ENCODE measurements at regions not wholly inside any gene's neighbourhood (a gene's known extent, or its start where the extent isn't known, plus 50 kb on each side); places are given as distances from the start of the nearest gene placed in this dataset.

DNA sequence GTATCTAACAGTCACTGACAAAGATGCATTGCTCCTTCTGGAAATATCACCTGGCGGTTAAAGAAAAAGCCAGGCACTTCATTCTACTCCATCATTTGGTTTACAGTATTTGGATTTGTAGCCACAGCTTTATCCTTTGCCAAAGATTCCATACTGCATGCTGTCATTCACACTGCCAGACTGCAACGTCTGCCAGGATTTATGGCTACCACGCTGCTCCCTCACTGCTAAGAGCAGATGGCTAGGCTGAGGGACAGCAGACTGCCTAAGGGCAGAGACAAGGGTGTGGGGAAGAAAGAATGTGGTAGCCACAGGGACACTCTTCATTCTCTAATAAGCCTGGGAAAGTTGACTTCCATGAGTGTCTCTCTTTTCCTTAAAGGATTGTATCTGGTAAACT lies 1047.0 kb downstream of the TUSC7 start:
- DNase-seq = no peak

DNA sequence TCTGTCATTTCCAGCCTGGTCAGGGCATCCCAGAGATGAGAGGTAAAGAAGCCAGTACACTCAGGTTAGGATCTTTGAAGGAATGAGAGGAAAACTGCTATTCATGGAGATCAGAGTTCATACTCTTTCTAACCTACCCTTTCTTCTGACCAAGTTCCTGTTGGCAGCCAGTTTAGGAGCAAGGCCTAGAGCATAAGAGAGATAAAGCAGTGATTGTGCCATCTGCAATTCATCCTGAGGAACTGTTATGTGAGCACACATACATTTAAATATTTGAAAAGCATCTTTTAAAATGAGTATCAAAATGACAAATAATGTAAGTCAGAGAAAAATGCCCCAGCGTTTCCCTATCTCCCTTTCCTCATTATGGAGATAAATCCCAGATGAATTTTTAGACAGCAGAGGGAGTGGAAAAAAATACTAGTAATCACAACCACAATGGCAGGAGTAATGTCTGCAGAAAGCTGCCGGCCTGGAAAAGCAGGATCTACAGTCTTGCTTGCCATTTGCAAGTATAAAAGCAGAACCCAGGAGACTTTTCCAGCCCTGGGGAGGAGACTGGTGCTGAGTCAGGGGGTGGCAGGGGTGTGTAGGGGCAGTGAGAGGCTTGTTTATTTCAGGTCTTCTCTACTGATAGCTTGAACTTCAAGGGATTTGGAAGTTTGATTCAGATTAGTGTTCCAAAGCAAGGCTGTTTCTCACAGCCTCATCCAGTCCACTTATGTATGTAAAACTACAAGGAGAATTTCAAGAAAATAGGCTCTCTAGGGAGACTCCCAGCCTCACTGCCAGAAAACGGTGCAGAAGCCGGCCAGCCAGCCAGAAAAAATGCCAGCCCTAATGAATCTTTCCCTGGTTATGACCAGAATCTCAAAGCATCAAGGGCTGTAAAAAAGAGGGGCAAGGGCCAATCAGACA lies 1052.4 kb downstream of the TUSC7 start:
- no peak for DNase-seq

DNA sequence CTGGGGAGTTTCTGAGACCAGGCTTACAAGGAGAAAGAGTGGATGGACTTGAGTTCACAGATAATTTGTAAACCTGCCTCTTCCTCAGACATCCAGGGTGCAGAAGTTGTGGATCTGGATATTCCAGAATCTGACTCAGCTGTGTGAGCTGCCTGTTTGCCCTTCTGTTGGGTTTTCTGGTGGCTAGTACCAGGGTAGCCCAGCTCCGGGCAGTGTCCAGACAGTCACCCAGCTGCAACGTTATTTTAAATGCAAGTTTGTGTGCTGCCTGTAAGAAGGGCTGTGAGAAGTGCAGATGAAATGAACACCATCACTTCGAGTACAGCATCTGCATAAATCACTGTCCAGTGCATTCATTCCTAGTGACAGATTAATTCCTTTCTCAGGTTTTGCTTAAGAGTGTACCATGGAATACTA lies 1053.0 kb downstream of the TUSC7 start:
- DNase-seq = no peak

DNA sequence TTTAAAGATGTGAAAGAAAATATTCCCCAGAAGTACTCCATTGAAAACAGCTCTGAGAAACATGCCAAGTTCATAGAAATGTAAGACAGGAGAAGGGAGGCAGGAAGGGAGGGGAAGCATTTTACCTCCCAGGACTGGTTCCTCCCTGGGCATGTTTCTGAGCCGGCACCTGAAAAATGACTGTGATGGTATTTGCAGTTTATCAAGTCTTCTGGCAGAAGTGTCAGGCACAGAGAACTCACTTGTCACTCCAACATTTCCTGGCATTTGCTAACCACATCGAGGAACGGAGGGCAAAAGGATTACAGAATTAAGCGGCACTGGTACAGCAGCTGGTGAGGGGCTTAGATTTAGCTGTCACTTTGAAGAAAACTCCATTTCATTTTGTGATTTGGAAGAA lies 1054.0 kb downstream of the TUSC7 start:
- DNase-seq = no peak

DNA sequence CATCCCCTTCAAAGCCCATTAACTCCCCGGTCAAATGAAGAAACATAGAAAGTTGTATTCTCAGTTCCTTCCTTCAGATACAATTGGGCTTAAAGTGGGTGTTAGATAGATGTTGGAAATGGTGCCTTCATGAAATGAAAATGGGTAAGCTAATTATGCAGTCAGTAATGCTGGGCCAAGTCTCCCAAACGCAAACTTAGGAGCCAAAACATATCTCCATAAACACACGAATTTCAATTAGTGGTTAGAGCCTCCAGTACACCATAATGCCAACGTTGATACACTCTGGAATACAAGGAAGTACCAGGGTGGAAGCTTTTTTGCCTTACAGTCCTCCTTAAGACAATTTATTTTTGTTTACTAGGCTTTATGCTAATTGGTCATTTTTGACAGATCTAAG lies 1059.0 kb downstream of the TUSC7 start:
- no peak for DNase-seq

DNA sequence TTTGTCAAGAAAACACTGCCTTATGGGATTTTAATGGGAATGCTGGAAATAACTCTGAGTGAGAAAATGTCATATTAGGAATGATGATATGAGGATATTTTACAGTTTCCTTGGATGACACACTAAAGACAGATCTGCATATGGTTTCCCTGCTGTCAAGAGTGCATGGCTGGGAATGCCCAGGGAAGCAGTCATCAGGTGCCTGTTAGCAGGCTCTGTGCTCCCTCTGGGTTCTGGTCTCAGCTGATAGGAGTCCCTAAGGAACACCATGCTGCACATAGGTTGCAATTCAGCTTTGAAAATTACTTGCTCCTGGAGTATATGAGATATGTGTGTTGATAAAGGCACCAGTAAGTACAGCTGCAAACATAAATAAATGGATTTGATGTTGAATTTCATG lies 1064.6 kb downstream of the TUSC7 start:
- DNase-seq = no peak

DNA sequence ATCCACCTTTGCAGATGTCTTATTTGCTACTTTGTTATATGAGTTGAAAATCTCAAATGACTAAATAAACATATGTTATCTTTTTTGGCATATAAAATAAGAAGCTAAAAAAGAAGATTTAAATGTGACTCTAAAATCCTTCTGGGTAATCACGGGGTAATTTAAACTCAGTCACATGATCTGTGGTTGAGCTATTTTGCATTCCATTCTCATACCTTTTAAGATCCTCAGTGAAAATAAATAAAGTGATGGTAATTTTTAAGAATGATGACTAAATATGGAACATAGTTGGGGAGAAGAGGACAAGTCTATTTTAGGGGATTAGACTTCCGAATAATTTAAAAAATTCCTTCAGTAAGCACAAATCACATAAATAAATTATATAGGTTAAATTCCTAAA lies 1076.8 kb downstream of the TUSC7 start:
- DNase-seq = no peak

DNA sequence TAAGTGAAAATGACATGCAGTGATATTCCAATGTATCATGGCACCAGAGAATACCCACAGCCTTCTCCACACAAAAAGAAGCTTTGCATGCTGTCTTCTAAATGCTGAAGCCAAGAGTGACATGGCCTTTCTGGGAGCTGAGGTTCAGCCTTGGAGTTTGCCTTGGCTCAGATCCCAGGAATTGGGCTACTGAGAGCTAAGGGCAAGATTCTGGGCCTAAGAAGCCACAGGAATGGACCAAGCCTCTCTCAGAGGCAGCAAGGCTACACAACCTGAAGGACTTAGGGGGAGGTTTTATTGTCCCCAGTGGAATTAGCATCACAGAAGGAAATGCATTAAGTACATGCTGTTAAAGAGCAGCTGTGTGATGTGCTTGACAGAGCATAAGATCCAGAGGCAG lies 1078.5 kb downstream of the TUSC7 start:
- peak; percentile 11 for DNase-seq

DNA sequence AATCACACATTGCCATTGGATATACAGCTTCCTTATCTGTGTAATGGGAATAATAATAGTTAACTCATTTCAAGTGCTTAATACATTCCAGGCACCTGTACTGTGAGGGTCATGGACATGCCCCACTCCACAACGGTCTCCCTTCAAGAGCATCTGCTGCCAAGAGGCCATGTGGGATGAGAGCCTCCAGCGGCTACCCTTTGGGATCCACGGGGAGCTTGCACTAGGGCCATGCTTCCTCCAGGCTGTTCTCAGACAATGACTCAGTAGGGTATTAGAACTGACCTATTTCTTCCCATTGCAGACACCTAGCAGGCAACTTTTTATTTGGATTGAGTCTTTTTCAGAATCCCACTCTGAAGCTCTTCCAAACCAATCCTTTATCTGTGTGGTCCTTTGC lies 1078.9 kb downstream of the TUSC7 start:
- DNase-seq = no peak

DNA sequence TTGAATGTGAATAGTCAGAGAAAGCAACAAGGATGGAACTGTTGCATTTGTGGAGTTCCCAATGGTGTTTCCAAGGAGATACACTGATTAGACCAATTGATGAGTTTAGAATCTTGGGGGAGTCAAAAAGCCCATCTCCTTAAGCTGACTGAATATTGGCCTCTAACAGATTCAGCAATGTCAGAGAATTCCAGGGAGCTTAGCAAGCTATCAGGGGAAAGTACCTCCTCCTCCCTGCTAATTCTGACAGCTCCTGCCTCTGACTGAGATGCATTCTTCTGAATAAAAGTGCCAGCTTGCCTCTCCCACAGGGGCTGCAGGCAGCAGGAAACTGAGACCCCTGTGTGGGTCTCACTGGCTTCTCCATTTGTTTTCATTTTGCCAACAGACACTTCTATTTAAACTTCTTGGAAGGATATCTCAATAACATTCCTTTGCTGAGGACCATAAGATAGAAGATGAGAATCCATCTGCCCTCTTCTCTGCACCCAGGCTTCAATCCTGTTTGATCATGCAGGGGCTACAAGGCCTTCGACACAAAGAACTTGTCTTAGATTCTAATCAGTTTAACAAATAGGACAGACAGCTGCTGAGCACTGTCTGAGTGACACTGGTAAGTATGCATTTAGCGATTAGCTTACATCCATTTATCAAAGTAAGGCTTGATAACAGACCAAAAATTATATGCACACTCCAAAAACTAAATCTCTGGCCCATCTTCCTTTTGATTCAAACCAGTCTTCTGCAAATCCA lies 1080.8 kb downstream of the TUSC7 start:
- no peak for DNase-seq

DNA sequence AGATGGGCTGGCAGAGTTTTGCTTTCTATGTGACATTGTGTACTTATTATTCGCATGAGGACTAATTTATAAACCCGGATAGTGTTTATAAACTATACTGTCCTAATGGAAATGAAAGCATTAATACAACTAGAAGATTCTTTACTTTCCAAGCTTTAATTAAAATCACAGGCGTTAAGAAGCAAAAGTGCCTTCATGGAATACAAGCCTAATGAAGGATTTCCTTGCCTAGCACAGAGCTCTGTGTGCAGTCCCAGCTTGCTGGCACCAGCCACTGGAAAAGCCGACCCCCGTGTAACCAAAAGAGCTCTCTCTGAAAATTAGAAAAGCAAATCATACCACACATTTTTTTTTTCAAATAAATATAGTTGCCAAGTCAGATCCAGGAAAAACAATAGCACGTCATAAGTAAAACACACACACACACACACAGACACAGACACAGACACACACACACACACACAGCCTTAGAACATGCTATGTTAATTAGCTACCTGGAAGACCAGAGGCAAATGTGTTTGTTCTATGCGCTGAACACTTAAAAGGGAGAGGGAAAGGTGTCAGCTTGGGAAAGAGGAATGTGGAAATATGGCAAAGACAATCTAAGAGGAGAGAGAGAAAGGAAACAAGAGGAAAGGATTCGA lies 1084.2 kb downstream of the TUSC7 start:
- no peak for DNase-seq

DNA sequence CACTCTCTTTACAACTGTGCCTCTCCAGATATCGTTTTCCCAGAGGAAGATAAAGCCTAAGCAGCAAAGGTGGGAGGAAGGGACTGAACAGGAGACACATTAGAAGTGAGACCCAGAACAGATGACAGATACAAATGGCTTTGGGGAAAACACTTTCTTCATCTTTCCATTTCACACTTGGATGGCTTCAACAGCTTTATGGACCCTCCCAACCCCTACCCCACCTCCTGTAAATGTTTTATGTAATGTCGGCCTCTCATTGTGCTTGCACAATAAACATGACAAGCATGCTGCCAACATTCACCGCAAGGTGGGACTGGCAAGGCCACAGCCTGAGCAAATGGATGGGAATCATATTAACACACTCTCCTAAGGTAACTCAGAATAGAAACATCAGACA lies 1088.6 kb downstream of the TUSC7 start:
- no peak for DNase-seq

DNA sequence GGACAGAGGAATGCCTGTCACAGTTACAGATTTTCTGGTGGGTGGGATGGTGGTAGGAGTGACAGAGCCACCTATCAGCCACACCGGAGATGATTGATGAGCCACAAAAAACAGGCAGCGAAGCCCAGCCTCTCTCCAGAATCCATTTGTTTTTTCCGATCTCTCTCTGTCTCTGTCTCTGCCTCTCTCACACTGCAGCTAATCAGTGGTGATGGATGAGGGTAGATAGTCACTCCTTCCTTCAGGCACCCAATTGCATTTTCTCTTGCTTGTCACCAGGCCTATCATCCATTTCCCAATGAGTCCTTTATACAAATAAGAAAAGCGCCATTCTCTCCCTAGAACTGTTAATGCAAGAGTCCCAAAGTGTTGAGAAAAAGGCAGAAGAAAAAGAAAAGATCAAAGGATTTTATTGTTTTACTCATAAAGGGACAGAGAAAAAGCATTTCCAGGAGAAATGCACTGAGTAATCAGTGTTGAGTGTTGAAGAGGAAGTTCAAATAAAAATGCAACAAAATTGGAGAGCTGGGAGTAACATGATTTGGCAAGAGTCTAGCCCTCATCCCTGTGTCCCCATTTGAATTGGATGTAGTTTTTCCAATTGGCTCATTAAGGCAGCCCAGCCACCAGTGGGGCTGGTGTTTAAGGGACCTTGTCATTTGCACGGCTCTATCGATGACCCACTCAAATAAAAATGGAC lies 1089.3 kb downstream of the TUSC7 start:
- no peak for DNase-seq

DNA sequence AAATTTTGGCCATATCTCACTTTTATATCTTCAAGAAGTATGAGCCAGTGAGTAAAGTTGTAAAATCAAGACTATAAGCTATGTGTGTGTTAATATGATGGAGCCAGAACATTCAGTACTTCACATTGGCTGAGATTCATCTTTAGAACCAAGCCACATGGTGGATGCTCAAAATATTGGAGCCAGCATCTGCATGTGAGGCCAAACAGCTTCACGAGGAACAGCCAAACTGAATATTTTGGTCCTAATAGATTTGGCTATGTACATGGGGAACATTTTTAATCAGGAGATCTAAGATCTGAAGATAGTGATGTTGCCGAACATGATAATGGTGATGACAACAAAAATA lies 1089.8 kb downstream of the TUSC7 start:
- DNase-seq = no peak

DNA sequence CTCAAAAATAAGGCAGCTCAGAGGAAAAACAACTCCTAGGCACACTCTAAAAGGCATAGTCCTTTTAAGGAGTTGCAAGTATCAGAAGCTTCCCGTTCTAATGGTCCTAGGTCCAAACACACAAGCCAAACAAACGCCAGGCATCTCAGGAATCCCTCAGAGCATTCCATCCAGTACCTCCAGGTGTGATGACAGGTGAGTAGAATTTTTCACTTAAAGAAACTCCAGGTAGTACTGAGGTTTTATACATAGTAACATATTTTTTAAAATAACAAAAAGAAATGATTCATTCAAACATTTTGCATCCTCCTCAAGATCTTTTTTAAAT lies 1092.3 kb downstream of the TUSC7 start:
- DNase-seq = no peak

DNA sequence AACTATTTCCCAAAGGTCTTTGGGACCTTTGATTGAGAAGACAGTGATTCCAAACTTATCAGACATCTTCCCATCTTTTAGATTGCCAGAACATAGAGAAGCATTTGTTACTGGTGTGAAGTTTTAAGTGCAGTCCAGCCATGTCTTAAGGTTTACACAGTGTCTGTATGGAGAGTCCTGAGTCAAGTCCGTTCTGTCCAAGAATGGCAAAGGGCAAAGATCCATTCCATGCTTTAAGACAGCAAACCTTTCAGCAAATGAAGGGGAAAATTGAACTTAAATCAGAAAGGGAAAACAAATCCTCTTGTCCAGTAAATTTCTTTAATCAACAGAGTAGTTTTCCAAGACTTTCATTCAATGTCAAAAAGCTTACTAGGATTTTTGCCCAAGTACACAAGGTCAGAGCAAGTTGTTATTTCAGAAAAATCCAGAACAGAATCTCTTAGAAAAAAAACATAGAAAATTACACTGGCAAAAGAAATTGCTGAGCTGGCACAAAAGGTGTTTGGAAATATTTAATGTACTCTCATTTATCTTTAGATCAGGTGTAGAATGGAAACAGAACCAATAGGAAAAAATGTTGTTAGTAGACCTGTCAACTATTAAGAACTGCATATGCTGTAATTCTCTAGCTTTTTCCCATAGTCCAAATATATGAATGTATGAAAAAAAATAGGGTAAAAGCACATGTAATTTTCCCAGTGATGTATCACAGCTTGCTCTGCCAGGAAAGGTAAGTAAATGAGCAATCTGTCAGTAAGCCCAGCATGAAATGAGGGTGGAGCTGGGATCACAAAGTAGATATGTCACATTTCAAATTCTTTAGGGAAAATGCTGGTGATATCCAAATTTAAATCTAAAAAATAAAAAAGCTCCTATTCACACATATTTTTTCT lies 1099.9 kb downstream of the TUSC7 start:
- no peak for DNase-seq

DNA sequence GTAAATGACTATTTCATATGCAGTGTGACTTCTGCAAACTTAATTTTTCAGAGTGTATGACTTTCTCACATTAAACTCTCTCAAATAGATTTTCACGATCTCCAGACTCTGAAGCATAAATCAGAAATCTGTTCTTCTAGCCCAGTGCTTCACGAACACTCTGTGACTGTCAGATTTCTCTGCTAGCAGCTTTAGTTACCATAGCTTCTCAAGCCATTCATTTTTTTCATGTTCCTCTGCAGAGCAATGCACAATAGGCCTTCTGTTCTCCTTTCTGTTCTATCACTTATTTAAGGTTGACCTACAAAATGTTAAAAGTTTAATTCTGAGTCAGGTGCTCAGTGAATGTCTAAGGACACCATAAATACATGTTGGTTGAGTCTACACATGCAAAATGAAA lies 1102.2 kb downstream of the TUSC7 start:
- no peak for DNase-seq

DNA sequence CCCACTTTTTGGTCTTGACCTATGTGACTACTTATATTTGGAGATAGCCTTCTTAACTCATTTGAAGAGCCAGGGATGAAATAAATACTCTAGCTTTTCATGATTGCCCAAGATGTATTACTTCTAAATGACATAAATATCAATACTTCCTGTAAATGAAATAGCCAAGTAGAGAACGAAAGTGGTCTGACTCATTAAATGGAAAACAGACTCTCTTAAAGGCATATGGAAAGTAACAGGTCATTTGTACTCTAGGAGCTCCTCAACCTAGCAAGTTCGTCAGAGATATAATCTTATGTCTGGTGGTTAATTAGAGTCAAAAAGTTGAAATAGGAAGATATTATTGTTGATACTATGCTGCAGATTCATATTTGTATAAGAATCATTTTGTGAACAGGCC lies 1105.4 kb downstream of the TUSC7 start:
- no peak for DNase-seq

DNA sequence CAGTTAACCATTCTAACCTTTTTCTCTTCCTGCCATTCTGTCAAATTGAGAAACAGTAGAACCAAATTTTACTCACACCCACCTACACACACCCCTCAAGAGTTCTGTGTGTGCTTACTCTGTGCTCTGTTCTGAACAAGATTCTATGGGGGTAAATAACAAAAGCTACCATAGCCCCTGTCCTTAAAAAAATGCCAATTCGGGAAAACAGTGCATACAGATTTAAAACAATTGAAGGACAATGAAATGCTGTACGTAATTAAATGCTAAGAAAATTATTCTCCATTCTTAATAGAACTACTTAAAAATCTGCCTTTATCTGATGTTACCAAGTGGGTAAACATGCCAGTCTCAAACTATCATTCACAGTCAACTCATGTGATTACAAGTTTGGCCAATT lies 1107.5 kb downstream of the TUSC7 start:
- DNase-seq = no peak

DNA sequence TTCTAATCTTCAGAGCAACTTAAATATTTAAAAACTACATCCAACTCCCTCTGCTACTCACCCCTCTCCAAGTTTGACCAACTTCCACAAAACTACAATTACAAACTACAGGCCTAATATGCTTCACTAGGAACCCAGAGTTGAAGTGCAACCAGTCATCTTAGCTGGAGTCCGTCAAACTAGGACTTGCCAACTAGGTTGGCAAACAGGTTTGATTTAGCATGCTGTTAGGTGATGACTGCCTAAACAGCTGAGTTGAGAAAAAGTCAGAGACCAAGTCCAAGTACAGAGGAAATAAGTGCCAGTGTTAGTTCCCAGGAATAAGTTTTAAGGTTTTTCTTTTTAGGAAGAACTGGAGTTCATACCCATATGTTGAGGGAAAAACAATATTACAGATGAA lies 1109.0 kb downstream of the TUSC7 start:
- no peak for DNase-seq

DNA sequence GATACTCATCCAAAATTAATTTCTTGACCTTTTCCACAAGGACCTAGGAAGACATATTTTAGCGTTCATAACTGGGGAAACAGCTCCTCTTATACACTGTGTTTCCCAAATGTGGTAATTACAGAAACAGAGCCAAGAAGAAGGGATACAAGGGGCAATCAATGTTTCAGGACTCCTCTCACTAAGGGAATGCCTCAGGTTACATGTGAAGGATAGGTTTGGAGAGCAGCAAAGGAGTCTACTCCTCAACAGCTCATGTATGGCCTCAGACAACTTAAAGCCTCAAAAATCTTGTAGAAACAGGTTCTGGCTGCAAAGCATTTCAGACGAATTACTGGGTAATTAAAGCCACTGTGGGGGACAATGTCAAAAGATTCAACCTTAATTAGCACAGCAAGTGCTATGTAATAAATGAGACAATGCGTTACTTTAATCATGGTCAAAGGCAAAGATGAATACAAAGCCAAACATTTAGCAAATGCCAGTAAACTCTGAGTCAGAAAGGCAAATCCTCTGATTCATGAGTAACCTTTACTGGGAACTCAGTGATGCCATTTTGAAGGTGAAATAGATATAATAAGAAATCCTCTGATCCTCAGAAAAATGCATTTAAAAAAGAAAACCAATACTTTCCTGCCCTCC lies 1111.2 kb downstream of the TUSC7 start:
- no peak for DNase-seq

Measured in muscle of arm (tissue), 1 donor.